GM19397 (cell line): ENCODE measurements at regions not wholly inside any gene's neighbourhood (a gene's known extent, or its start where the extent isn't known, plus 50 kb on each side); places are given as distances from the start of the nearest gene placed in this dataset.
"Not testable (repeated sequence)": the region's sequence is repeated elsewhere in the genome, so short reads cannot be mapped to it uniquely, and the experiment has no call there.

ENCODE experiments used
- ATAC-seq: cut with Tn5 transposase; IDR thresholded peaks from one replicate; pipeline ENCODE4 v1.9.1; 2021; ENCODE audit warnings: mild to moderate bottlenecking, moderate library complexity; ENCODE audit not compliant: unreplicated experiment

GRCh38 chr5:44935871-44936270, 127.1 kb downstream of the MRPS30 start:
- ATAC-seq = no peak

DNA sequence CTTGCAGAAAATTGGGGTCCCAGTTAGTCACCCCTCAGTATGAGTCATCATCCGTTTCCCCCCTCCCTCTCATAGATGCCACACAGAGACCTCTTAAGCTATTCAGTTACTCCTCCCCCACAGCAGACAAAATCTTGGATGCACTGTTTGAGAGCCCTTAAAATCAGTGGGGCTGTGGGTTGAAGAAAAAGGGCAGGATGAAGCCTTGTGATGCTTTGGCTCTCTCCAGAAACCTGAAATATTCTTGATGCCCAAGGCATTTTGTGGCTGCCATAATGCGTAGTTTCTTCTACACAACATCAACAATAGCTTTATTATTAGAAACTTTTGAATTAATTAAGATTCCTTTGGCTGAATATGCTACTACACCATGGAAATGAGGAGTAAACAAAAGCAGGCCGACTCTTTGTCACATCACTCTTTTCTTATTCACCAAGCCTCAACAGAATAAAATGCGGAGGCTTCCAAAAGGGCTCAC, 133.8 kb downstream of the MRPS30 start:
- no peak for ATAC-seq

DNA sequence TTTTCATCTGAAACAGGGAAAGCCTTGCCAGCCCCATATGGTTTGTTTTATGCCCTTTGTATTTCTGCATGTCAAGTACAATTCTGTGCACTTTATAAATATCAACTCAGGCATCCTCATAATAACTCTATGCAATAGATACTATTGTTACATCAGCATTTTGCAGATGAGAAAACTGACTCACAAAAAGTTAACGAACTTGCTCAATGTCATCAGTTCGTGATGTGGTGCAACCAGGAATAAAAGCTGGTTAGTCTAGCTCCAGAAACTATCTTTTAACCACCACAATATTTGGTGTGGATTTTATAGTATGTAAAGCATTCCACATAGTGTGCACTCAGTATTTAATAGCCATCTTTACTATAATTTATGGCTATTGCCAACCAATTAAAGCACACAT, 134.9 kb downstream of the MRPS30 start:
- no peak for ATAC-seq

GRCh38 chr5:44945743-44946142, 137.0 kb downstream of the MRPS30 start:
- ATAC-seq = no peak

DNA sequence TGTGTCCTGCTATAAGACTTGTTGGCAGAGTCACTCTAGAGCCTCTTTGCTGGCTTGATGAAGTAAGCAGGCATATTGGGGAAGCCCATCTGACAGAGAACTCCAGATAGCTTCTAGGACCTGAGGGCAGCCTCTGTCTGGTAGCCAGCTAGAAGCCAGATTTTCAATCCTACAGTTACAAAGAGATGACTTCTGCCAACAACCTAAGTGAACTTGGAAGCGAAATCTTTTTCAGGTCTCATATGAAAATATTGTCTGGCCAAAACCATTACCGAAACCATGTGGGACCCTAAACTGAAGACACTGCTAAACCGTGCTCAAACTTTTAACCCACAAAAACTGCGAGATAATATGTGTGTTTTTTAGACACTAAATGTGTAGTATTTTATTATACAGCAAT, 140.9 kb downstream of the MRPS30 start:
- ATAC-seq = no peak

GRCh38 chr5:44951371-44951770, 142.6 kb downstream of the MRPS30 start:
- ATAC-seq = no peak

DNA sequence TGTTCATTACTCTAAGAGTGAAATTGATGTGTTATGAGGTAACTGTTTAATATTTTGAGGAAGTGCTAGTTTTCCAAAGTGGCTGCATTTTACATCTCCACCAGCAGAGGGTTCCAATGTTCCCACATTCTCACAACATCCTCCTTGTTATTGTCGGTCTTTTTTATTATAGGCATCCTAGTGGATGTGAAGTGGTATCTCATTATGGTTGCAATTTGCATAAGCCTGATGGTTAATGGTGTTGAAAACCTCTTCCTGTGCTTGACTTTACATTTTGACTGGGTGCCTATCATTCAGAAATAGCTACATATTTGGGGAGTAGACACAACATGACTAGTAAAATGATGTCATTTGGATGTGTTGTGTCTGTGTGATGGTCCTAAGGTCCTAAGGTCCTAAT, 143.6 kb downstream of the MRPS30 start:
- ATAC-seq = peak; percentile 68

GRCh38 chr5:44953078-44953477, 144.3 kb downstream of the MRPS30 start:
- ATAC-seq = no peak

DNA sequence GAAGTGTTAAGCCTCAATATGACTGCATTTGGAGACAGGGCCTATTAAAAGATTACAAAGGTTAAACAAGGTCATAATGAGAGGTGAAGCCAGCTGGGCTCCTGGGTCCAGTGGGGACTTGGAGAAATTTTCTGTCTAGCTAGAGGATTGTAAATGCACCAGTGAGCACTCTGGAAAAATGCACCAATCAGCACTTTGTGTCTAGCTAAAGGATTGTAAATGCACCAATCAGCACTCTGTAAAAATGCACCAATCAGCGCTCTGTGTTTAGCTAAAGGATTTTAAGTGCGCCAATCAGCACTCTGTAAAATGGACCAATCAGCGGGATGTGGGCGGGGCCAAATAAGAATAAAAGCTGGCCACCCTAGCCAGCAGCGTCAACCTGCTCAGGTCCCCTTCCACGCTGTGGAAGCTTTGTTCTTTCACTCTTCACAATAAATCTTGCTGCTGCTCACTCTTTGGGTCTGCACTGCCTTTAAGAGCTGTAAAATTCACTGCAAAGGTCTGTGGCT, 150.3 kb downstream of the MRPS30 start:
- ATAC-seq = not testable (repeated sequence)

DNA sequence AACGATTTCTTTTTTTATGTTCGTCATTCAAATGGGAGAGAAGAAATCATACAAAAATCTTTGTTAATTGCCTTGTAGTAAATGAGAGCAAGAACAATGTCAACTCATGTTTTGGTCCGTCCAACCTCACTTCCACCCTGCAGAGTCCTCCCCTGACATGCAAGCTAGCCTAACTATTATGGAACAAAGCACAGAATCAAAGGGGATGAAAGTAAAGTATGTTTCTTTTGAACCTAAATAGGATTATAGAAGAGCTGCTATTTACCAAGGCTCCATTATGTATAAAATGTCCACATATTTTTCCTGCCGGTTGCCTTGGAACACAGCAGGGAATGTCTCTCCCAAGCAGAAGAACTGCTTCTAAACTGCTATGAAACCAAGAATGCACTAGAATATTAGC, 161.1 kb downstream of the MRPS30 start:
- no peak for ATAC-seq

DNA sequence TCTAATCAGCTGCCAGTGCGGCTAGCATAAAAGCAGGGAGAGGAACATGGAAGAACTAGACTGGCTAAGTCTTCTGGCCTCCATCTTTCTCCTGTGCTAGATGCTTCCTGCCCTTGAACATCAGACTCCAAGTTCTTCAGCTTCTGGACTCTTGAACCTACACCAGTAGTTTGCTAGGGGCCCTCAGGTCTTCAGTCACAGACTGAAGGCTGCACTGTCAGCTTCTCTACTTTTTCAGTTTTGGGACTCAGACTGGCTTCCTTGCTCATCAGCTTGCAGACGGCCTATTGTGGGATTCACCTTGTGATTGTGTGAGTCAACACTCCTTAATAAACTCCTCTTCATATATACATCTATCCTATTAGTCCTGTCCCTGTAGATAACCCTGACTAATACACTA, 162.2 kb downstream of the MRPS30 start:
- ATAC-seq = not testable (repeated sequence)

DNA sequence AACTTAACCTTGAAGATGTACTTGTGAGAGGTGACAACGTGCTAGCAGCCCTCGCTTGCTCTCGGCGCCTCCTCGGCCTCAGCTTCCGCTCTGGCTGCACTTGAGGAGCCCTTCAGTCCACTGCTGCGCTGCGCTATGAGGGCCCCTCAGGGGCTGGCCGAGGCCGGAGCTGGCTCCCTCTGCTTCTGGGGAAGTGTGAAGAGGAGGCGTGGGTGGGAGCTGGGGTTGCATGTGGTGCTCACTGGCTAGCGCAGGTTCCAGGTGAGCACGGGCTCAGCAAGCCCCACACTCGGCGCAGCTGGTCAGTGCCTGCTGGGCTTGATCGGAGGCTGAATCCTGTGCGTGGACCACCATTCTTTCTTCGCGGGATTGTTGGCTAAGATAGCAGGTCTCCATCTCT, 166.1 kb downstream of the MRPS30 start:
- ATAC-seq = no peak

GRCh38 chr5:44981708-44982107, 173.0 kb downstream of the MRPS30 start:
- ATAC-seq = no peak

DNA sequence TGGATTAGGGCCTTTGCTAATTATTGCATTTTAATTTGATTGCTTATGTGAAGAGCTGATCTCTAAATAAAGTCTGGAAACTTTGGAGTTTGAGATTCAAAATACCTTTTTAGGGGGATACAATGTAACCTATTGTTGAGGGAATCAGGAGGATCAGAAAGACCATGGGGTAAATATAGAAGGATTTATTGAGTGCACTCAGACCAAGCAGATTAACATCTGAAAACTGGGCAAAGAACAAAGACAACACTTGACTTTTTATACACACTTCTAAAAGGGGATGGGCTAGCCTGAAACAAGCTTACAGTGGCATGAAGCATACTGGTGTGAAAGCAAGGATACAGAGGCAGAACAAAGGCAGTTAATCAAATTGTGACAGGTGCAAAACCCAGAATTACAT, 174.3 kb downstream of the MRPS30 start:
- no peak for ATAC-seq

GRCh38 chr5:44987026-44987425, 178.3 kb downstream of the MRPS30 start:
- ATAC-seq = no peak

GRCh38 chr5:44991693-44992092, 182.9 kb downstream of the MRPS30 start:
- ATAC-seq = no peak

- no peak for ATAC-seq
Observed at GRCh38 chr5:44993286-44993685, 184.5 kb downstream of the MRPS30 start.

GRCh38 chr5:44997506-44997905, 188.8 kb downstream of the MRPS30 start:
- no peak for ATAC-seq

GRCh38 chr5:45007102-45007501, 198.4 kb downstream of the MRPS30 start:
- ATAC-seq = not testable (repeated sequence)

DNA sequence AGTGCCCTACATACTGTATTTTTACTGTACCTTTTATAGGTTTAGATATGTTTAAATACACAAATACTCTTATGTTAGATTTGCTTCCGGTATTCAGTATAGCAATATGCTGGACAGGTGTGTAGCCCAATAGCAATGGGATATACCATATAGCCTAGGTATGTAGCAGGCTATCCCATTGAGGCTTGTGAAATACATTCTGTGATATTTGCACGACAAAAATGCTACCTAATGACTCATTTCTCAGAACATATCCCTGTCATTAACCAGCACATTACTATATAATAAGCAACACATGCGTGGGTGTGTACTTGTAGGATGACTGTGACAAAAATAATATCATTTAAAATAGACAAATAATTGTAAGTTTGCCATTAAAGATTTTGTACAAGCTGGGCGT, 208.8 kb downstream of the MRPS30 start:
- ATAC-seq = no peak

DNA sequence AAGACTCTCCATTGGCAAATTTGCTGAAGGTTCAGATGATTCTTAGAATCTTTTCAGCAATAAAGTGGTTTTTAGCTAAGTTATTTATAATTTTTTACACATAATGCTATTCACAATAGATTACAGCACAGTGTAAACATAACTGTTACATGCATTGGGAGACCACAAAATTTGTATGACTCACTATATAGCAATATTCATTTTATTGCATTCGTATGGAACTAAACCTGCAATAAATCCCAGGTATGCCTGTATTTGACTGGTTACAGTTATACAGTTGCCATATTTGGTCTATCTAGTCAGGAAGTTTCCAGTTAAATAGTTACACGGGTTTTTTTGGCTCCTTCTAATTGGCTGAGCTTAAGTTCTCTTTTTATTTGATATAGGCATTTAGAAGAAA, 220.8 kb downstream of the MRPS30 start:
- ATAC-seq = no peak

GRCh38 chr5:45035991-45036390, 227.2 kb downstream of the MRPS30 start:
- no peak for ATAC-seq

GRCh38 chr5:45037927-45038326, 229.2 kb downstream of the MRPS30 start:
- ATAC-seq = no peak
